MM.1S (cell line): ENCODE measurements at regions not wholly inside any gene's neighbourhood (a gene's known extent, or its start where the extent isn't known, plus 50 kb on each side); places are given as distances from the start of the nearest gene placed in this dataset.

Experiments
- DNase-seq: peaks from one replicate; pipeline ENCODE4 v3.0.0-alpha.2; 2015
- H2AFZ ChIP-seq: fragments of 300-600 bp; sonication (generic); 2 replicates; pipeline ENCODE4 v1.6.0; 2016; ENCODE audit warnings: antibody characterized with exemption, low read length
- H3F3A ChIP-seq: fragments of 300-600 bp; sonication (generic); 2 replicates; pipeline ENCODE4 v1.6.1; 2016; ENCODE audit warnings: mild to moderate bottlenecking, antibody characterized with exemption, low read length, moderate library complexity, mixed read lengths; ENCODE audit not compliant: insufficient read depth
- H3K27ac ChIP-seq: fragments of 300-600 bp; sonication (generic); 2 replicates; pipeline ENCODE4 v1.5.1; 2016; ENCODE audit warnings: mild to moderate bottlenecking, low read length
- H3K27me3 ChIP-seq: fragments of 300-600 bp; sonication (generic); replicated peaks from 2 replicates; pipeline ENCODE4 v1.6.0; 2016; ENCODE audit warnings: low read length; ENCODE audit not compliant: insufficient read depth
- H3K36me3 ChIP-seq: fragments of 300-600 bp; sonication (generic); replicated peaks from 2 replicates; pipeline ENCODE4 v1.6.1; 2016; ENCODE audit warnings: mild to moderate bottlenecking, low read length, mixed read lengths; ENCODE audit not compliant: insufficient read depth
- H3K4me1 ChIP-seq: fragments of 300-600 bp; sonication (generic); 2 replicates; pipeline ENCODE4 v1.6.1; 2016; ENCODE audit warnings: low read length, mixed read lengths
- H3K4me2 ChIP-seq: fragments of 300-600 bp; sonication (generic); 2 replicates; pipeline ENCODE4 v1.6.0; 2016; ENCODE audit warnings: low read depth, low read length
- H3K4me3 ChIP-seq: fragments of 300-600 bp; sonication (generic); 2 replicates; pipeline ENCODE4 v1.5.1; 2016; ENCODE audit warnings: low read length, mixed read lengths
- H3K79me2 ChIP-seq: fragments of 300-600 bp; sonication (generic); 2 replicates; pipeline ENCODE4 v1.6.1; 2016; ENCODE audit warnings: mixed run types, low read length, mixed read lengths
- H3K9ac ChIP-seq: fragments of 300-600 bp; sonication (generic); 2 replicates; pipeline ENCODE4 v1.6.1; 2016; ENCODE audit warnings: low read length, mixed read lengths
- H3K9me2 ChIP-seq: fragments of 300-600 bp; sonication (generic); replicated peaks from 2 replicates; pipeline ENCODE4 v1.6.1; 2016; ENCODE audit warnings: mild to moderate bottlenecking, low read length, mixed read lengths; ENCODE audit not compliant: insufficient read depth
- H3K9me3 ChIP-seq: fragments of 300-600 bp; sonication (generic); replicated peaks from 2 replicates; pipeline ENCODE4 v1.6.1; 2016; ENCODE audit warnings: mild to moderate bottlenecking, low read length, mixed read lengths; ENCODE audit not compliant: insufficient read depth
- H4K20me1 ChIP-seq: fragments of 300-600 bp; sonication (generic); 2 replicates; pipeline ENCODE4 v1.6.1; 2016; ENCODE audit warnings: mild to moderate bottlenecking, low read length, moderate library complexity, mixed read lengths; ENCODE audit not compliant: insufficient read depth
- CTCF ChIP-seq: fragments of 300-600 bp; sonication (generic); IDR thresholded peaks from 2 replicates; pipeline ENCODE4 v1.5.1; 2016; ENCODE audit warnings: antibody characterized with exemption, low read length, mixed read lengths
- EZH2 ChIP-seq: fragments of 300-600 bp; sonication (generic); optimal IDR thresholded peaks from 2 replicates; pipeline ENCODE3; 2017; ENCODE audit warnings: low read depth, mild to moderate bottlenecking, antibody characterized with exemption, low read length, mixed read lengths
- EZH2phosphoT487 ChIP-seq: fragments of 300-600 bp; sonication (generic); IDR thresholded peaks from 2 replicates; pipeline ENCODE4 v1.6.1; 2018; ENCODE audit warnings: antibody characterized with exemption, low read length

- Histone ChIP-seq H3K4me3 (no peak overlapping the region), H3K4me1 (no peaks in the 10 kb centered on the region), H3K4me2 (no peak overlapping the region), H3K79me2 (no peaks in the 10 kb centered on the region), H3K36me3 (no peaks in the 10 kb centered on the region), H4K20me1 (no peaks in the 10 kb centered on the region), H3K9me2 (no peaks in the 10 kb centered on the region), H3F3A (no peaks in the 10 kb centered on the region), H2AFZ (no peak overlapping the region), H3K9ac (no peak overlapping the region), H3K9me3 (no peaks in the 10 kb centered on the region), H3K27me3 (no peaks in the 10 kb centered on the region), H3K27ac (no peak overlapping the region)
- no peak for DNase-seq
- no peak for TF ChIP-seq EZH2
These were observed 516.7 kb downstream of the HDGFL1 start for GRCh38 chr6:23086100-23086499.

- Histone ChIP-seq H3K36me3 (no peaks in the 10 kb centered on the region), H4K20me1 (no peaks in the 10 kb centered on the region), H3K27me3 (no peaks in the 10 kb centered on the region), H3K4me3 (no peak overlapping the region), H3K4me1 (no peaks in the 10 kb centered on the region), H3K9ac (no peak overlapping the region), H2AFZ (no peak overlapping the region), H3K4me2 (no peak overlapping the region), H3K9me2 (no peaks in the 10 kb centered on the region), H3K9me3 (no peaks in the 10 kb centered on the region), H3K79me2 (no peaks in the 10 kb centered on the region), H3F3A (no peaks in the 10 kb centered on the region), H3K27ac (no peak overlapping the region)
- TF ChIP-seq EZH2phosphoT487, result no peak
- TF ChIP-seq CTCF, result no peak
- TF ChIP-seq EZH2, result no peak
- DNase-seq, result no peak
These were observed 518.1 kb downstream of the HDGFL1 start for GRCh38 chr6:23087471-23087870.

- no peak for DNase-seq
These were observed 519.4 kb downstream of the HDGFL1 start for GRCh38 chr6:23088761-23089160.

More at GRCh38 chr6:23088761-23089160, 519.4 kb downstream of the HDGFL1 start:
- no peaks in the 10 kb centered on the region for H3F3A ChIP-seq
- no peaks in the 10 kb centered on the region for H3K27me3 ChIP-seq
- H4K20me1 ChIP-seq, result no peaks in the 10 kb centered on the region
- H3K9ac ChIP-seq, result no peak overlapping the region
- no peaks in the 10 kb centered on the region for H3K36me3 ChIP-seq
- H3K79me2 ChIP-seq, result no peaks in the 10 kb centered on the region
- TF ChIP-seq EZH2phosphoT487 (no peak), CTCF (no peak), EZH2 (no peak)
- H2AFZ ChIP-seq, result no peak overlapping the region
- H3K9me2 ChIP-seq, result no peaks in the 10 kb centered on the region
- H3K4me1 ChIP-seq, result no peaks in the 10 kb centered on the region
- H3K27ac ChIP-seq, result no peak overlapping the region
- no peak overlapping the region for H3K4me2 ChIP-seq
- no peaks in the 10 kb centered on the region for H3K9me3 ChIP-seq
- H3K4me3 ChIP-seq, result no peak overlapping the region
